Fibroblast of mammary gland (primary cell): ENCODE measurements at regions not wholly inside any gene's neighbourhood (a gene's known extent, or its start where the extent isn't known, plus 50 kb on each side); places are given as distances from the start of the nearest gene placed in this dataset.

Experiments
- DNase-seq: peaks from one replicate; pipeline ENCODE4 v3.0.0-alpha.2; 2010; ENCODE audit warnings: low read depth
- H3K4me3 ChIP-seq: 2 replicates; pipeline ENCODE4 v1.5.1; 2011; ENCODE audit warnings: low read depth, mild to moderate bottlenecking, low read length, moderate library complexity; ENCODE audit not compliant: control insufficient read depth
- TF ChIP-seq, protein P1 (sequence below): conservative IDR thresholded peaks from 2 replicates; pipeline ENCODE4 v1.5.1; 2011; ENCODE audit warnings: low read depth, low read length, inconsistent platforms; ENCODE audit not compliant: control insufficient read depth, insufficient read depth

DNA sequence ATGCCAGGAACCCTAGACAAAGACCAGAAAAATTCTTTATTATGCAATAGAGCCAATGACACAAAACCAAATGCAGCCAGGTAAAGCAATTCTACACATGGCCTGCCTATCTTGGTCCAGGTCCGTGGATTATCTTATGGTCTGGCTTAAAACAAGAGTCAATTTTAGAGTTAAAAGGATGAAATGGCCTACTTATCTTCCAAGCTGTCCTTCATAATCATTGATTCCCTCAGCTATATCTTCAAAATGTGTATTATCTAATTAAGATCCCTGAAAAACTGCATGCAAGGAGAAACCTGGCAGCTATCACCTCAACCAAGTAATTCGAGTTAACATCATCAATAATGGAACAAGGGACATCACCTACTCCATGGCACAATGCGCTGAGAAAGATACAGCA is 479.4 kb upstream of the NRP1 start:
- no peak overlapping the region for H3K4me3 ChIP-seq
- no peak for DNase-seq
- TF ChIP-seq, protein P1, sequence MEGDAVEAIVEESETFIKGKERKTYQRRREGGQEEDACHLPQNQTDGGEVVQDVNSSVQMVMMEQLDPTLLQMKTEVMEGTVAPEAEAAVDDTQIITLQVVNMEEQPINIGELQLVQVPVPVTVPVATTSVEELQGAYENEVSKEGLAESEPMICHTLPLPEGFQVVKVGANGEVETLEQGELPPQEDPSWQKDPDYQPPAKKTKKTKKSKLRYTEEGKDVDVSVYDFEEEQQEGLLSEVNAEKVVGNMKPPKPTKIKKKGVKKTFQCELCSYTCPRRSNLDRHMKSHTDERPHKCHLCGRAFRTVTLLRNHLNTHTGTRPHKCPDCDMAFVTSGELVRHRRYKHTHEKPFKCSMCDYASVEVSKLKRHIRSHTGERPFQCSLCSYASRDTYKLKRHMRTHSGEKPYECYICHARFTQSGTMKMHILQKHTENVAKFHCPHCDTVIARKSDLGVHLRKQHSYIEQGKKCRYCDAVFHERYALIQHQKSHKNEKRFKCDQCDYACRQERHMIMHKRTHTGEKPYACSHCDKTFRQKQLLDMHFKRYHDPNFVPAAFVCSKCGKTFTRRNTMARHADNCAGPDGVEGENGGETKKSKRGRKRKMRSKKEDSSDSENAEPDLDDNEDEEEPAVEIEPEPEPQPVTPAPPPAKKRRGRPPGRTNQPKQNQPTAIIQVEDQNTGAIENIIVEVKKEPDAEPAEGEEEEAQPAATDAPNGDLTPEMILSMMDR: no peak

DNA sequence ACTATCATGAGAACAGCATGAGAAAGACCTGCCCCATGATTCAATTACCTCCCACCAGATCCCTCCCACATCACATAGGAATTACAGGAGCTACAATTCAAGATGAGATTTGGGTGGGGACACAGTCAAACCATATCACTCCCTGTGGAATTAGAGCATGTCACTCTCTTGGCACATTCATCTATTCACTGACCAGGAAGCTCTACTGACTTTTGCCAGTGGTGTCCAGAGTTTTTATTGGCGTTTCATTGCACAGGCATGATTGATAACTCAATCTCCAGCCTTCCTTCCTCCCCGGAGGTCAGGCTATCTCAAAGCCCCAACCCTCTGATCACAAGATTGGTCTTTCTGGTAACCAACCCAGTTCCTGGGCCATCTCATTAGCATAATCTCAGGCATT is 478.9 kb upstream of the NRP1 start:
- TF ChIP-seq, protein P1: no peak

DNA sequence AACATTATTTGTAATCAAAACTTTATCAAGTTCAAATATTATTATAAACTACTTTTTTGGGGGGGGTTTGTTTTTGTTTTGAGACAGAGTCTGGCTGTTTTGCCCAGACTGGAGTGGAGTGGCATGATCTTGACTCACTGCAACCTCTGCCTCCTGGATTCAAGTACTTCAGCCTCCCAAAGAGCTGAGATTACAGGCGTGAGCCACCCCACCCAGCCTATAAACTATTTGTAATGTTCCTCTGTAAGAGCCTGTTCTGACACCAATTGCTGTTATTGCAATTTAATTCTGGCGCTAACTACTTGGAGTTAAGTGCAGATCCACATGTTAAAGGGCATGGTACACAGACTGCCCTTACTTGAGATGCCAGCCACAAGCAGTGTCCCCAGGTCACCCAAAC is 478.1 kb upstream of the NRP1 start:
- no peak overlapping the region for H3K4me3 ChIP-seq
- no peak for DNase-seq
- TF ChIP-seq, protein P1: no peak

More for the DNA sequence above, 478.9 kb upstream of the NRP1 start:
- H3K4me3 ChIP-seq: no peak overlapping the region
- DNase-seq: no peak

DNA sequence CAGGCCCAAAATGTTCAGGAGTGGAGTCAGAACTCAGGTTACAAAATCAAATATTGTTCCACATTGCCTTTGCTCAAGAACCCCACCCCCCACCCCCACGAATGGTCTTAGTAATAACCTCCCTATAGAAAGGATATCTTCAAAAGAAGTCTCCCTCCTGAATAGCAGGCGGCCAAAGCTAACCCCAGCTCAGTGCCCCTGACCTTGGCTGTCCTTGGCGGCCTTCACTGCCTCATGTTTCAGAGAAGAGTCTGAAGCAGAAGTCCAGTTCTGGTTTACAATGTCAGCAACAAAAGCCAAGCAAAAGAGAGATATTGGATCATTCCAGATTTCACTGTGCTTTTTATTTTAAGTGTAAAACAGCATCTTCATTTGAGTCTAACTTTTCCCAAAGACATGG is 476.5 kb upstream of the NRP1 start:
- TF ChIP-seq, protein P1: no peak
- no peak for DNase-seq
- H3K4me3 ChIP-seq: no peak overlapping the region

DNA sequence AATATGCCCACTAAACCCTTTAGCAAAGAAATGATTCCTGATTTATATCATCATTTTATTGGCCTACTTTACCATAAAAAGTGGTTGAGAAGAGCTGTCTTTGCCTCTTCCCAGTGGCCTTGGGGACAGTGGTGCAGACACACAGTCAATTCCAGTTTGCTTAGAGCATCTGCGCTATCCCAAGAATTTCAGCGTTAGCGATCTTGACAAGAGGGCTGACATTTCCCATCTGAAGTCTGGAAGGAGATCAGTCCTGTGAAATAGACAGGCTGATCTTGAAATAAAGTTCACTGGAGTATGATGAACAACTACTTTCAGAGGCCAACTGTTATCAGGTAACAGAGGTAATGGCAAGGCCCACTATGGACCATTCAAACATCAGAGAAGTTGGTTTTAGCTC is 475.3 kb upstream of the NRP1 start:
- TF ChIP-seq, protein P1: no peak
- DNase-seq: no peak
- no peak overlapping the region for H3K4me3 ChIP-seq

DNA sequence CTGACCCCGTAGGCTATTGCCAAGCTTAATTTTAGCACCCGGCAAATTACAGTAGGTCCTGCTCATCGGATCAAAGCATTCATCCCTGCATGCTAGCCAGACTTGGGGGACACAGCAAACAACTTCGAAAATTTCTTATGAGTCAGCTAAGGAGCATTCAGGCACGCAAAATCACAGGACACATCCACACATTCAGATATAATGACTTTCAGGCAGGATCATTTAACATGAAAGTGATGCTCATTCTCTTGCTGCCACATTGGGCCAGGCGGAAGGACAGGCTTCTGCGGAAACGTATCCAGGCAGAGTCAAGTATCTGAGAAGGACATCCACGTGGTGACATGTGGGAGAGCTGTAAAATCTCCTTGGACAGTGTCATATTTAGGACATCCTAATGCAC is 474.0 kb upstream of the NRP1 start:
- TF ChIP-seq, protein P1: no peak
- no peak for DNase-seq
- no peak overlapping the region for H3K4me3 ChIP-seq

DNA sequence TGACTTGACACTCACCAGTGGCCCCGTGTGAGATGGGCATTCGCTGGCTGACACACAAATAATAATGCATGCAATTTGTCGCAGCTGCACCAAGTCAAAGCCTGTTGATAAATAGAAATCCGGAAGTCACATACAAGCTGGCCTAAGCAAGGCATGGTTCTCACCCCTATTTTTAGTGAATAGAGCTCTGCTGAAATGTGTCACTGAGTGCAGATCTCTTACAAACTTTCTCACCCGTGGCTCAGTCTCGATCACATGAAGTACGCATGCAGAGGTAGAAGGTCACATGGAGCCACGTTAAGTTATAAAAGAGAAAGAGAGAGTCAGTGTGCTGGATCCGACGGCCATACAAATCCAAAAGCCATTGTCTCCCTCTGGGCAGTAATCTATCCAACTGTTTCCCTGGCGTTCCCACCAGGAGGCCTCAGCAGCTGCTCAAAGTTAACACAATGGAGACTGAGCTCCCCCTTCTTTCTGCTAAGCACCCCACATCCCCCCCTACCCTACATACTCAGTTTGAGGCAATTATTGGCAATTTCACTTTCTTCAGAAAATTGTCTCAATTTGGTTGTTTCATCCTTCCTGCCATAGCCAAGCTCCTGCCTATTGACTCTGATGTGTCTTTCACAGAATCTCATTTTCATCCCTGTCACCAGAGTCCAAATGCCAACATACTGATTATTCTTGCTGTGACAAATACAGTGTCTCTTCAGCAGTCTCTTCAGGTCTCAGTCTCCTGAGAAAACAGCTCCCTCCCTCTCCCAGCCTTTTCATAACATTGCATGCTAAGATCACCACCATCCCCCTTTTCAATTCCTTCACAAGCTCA is 473.3 kb upstream of the NRP1 start:
- DNase-seq: no peak
- no peak overlapping the region for H3K4me3 ChIP-seq
- TF ChIP-seq, protein P1: no peak
